A549 (cell line): ENCODE measurements at regions not wholly inside any gene's neighbourhood (a gene's known extent, or its start where the extent isn't known, plus 50 kb on each side); places are given as distances from the start of the nearest gene placed in this dataset.

Experiments used
- ATAC-seq, 2 experiments: fragments of 200-7000 bp in 1 of 2; fragments of >200 bp in 1 of 2; cut with Nextera tagmentation in 1 of 2; cut with Tn5 transposase in 1 of 2; 3 replicates each; pipeline versions ENCODE4 v1.8.0 to v1.9.1; 2018 to 2020; ENCODE audit warnings: mild to moderate bottlenecking in 1 of 2, moderate library complexity in 1 of 2
- CTCF ChIA-PET: fragments of 300-600 bp; sonication (Branson Sonifier 250); formaldehyde crosslinking; extraction: SDS; loops from one replicate; lab custom pipeline; 2021; ENCODE audit warnings: antibody characterized with exemption, inconsistent platforms; lab: Yijun Ruan, JAX
- POLR2A ChIA-PET: fragments of 350-600 bp; formaldehyde crosslinking; extraction: SDS; loops from one replicate; lab custom pipeline; 2021; ENCODE audit warnings: antibody characterized with exemption, inconsistent platforms; lab: Yijun Ruan, JAX
- DNase-seq, 2 experiments: peaks; one replicate each; pipeline versions ENCODE4 v3.0.0 to v3.0.0-alpha.2; 2011 to 2016; ENCODE audit warnings: low read depth in 1 of 2, low spot score in 1 of 2
- FAIRE-seq: peaks from 2 replicates; lab custom pipeline; 2011; peaks lifted over from hg19 to GRCh38; lab: Jason Lieb, UNC
- H3K27ac ChIP-seq, 2 experiments: fragments of >200 bp; sonication (Bioruptor Twin); formaldehyde crosslinking; 3 replicates each; pipeline ENCODE4 v1.5.1; 2016 to 2017
- H3K4me1 ChIP-seq: fragments of >200 bp; sonication (Bioruptor Twin); formaldehyde crosslinking; 3 replicates; pipeline ENCODE4 v1.6.1; 2016
- H3K4me2 ChIP-seq: fragments of >200 bp; sonication (Bioruptor Twin); formaldehyde crosslinking; 3 replicates; pipeline ENCODE4 v1.6.1; 2016
- H3K4me3 ChIP-seq: fragments of >200 bp; sonication (Bioruptor Twin); formaldehyde crosslinking; 3 replicates; pipeline ENCODE4 v1.5.1; 2016
- H3K9me3 ChIP-seq: fragments of >200 bp; sonication (Bioruptor Twin); formaldehyde crosslinking; 3 replicates; pipeline ENCODE4 v1.6.1; 2016
- CBX2 ChIP-seq: fragments of 200-600 bp; sonication (generic); IDR thresholded peaks from 2 replicates; pipeline ENCODE4 v1.6.1; 2016; ENCODE audit warnings: low read depth, mild to moderate bottlenecking, borderline replicate concordance
- CEBPB ChIP-seq, 2 experiments: fragments of >200 bp in 1 of 2; sonication (Bioruptor Twin) in 1 of 2; formaldehyde crosslinking in 1 of 2; IDR thresholded peaks; 2 replicates each; pipeline ENCODE4 v1.6.1; 2012 to 2016
- EP300 ChIP-seq, 2 experiments: fragments of >200 bp; sonication (Bioruptor Twin); formaldehyde crosslinking; IDR thresholded peaks; 2 replicates in 1 of 2; 3 replicates in 1 of 2; pipeline ENCODE4 v1.6.1; 2016 to 2017
- ESRRA ChIP-seq: fragments of 150-350 bp; IDR thresholded peaks from 2 replicates; pipeline ENCODE4 v1.6.1; 2014; ENCODE audit warnings: mild to moderate bottlenecking, low read length, borderline replicate concordance
- FOSB ChIP-seq: fragments of 250-450 bp; sonication (Bioruptor Pico); IDR thresholded peaks from 2 replicates; pipeline ENCODE4 v1.5.0; 2020; ENCODE audit warnings: mild to moderate bottlenecking, moderate library complexity
- FOSL2 ChIP-seq, 2 experiments: fragments of 450-650 bp in 1 of 2; fragments of >200 bp in 1 of 2; sonication (Bioruptor Twin) in 1 of 2; formaldehyde crosslinking; IDR thresholded peaks; 2 replicates each; pipeline versions ENCODE4 v1.5.0 to v1.6.1; 2016 to 2020; ENCODE audit warnings: mild to moderate bottlenecking in 1 of 2, moderate library complexity in 1 of 2
- FOXS1 ChIP-seq: fragments of 250-450 bp; sonication (Bioruptor Pico); IDR thresholded peaks from 2 replicates; pipeline ENCODE4 v1.5.0; 2020; ENCODE audit warnings: mild to moderate bottlenecking, moderate library complexity
- GATA3 ChIP-seq: IDR thresholded peaks from 2 replicates; pipeline ENCODE4 v1.6.1; 2012; ENCODE audit warnings: borderline replicate concordance
- HES2 ChIP-seq: fragments of >200 bp; sonication (Bioruptor Twin); formaldehyde crosslinking; IDR thresholded peaks from 2 replicates; pipeline ENCODE4 v1.6.1; 2016
- HOXA7 ChIP-seq: fragments of 250-450 bp; sonication (Bioruptor Pico); IDR thresholded peaks from 2 replicates; pipeline ENCODE4 v1.5.0; 2020; ENCODE audit warnings: mild to moderate bottlenecking, moderate library complexity
- JUN ChIP-seq, 2 experiments: fragments of >200 bp; sonication (Bioruptor Twin); formaldehyde crosslinking; IDR thresholded peaks; 2 replicates in 1 of 2; 3 replicates in 1 of 2; pipeline ENCODE4 v1.6.1; 2016 to 2017
- JUNB ChIP-seq: fragments of >200 bp; sonication (Bioruptor Twin); formaldehyde crosslinking; IDR thresholded peaks from 2 replicates; pipeline ENCODE4 v1.6.1; 2016
- KDM1A ChIP-seq: fragments of 200-600 bp; sonication (generic); IDR thresholded peaks from 2 replicates; pipeline ENCODE4 v1.6.1; 2016; ENCODE audit warnings: low read depth, mild to moderate bottlenecking
- KDM5A ChIP-seq: fragments of 200-600 bp; sonication (generic); IDR thresholded peaks from 2 replicates; pipeline ENCODE4 v1.6.1; 2016; ENCODE audit warnings: antibody characterized with exemption, mild to moderate bottlenecking
- MAX ChIP-seq: IDR thresholded peaks from 2 replicates; pipeline ENCODE4 v1.6.1; 2012
- MAZ ChIP-seq: fragments of 150-350 bp; IDR thresholded peaks from 2 replicates; pipeline ENCODE4 v1.6.1; 2014; ENCODE audit warnings: antibody characterized with exemption, low read depth, low read length, borderline replicate concordance
- RCOR1 ChIP-seq: fragments of 150-350 bp; IDR thresholded peaks from 2 replicates; pipeline ENCODE4 v1.6.1; 2014; ENCODE audit warnings: antibody characterized with exemption, low read length, low read depth
- RFX5 ChIP-seq: fragments of 450-650 bp; IDR thresholded peaks from 2 replicates; pipeline ENCODE4 v1.7.1; 2014; ENCODE audit warnings: antibody characterized with exemption, mild to moderate bottlenecking, moderate library complexity
- RNF2 ChIP-seq: fragments of 200-600 bp; sonication (generic); IDR thresholded peaks from 2 replicates; pipeline ENCODE4 v1.6.1; 2016; ENCODE audit warnings: low read depth, mild to moderate bottlenecking, antibody characterized with exemption, moderate library complexity, borderline replicate concordance
- SMC3 ChIP-seq: fragments of >200 bp; sonication (Bioruptor Twin); formaldehyde crosslinking; IDR thresholded peaks from 3 replicates; pipeline ENCODE4 v1.6.1; 2018; ENCODE audit warnings: inconsistent platforms
- ZSCAN20 ChIP-seq: fragments of 250-450 bp; sonication (Bioruptor Pico); IDR thresholded peaks from 2 replicates; pipeline ENCODE4 v1.8.0; 2022; ENCODE audit warnings: mild to moderate bottlenecking, moderate library complexity
- WGBS: methylation state at CpG from one replicate; pipeline ENCODE4 v1.1.6; 2017; ENCODE audit errors: missing lambda C conversion rate; 5-methylcytosine and 5-hydroxymethylcytosine counted together
- TF ChIP-seq, protein P1 (sequence below): fragments of 450-650 bp; IDR thresholded peaks from 2 replicates; pipeline ENCODE4 v1.6.1; 2014; ENCODE audit warnings: antibody characterized with exemption
- TF ChIP-seq, protein P2 (sequence below): fragments of >200 bp; sonication (Bioruptor Twin); formaldehyde crosslinking; IDR thresholded peaks from 3 replicates; pipeline ENCODE4 v1.6.1; 2016
- TF ChIP-seq, protein P3 (sequence below): fragments of 200-600 bp; sonication (generic); IDR thresholded peaks from 2 replicates; pipeline ENCODE4 v1.6.1; 2016; ENCODE audit warnings: antibody characterized with exemption, mild to moderate bottlenecking, moderate library complexity

DNA sequence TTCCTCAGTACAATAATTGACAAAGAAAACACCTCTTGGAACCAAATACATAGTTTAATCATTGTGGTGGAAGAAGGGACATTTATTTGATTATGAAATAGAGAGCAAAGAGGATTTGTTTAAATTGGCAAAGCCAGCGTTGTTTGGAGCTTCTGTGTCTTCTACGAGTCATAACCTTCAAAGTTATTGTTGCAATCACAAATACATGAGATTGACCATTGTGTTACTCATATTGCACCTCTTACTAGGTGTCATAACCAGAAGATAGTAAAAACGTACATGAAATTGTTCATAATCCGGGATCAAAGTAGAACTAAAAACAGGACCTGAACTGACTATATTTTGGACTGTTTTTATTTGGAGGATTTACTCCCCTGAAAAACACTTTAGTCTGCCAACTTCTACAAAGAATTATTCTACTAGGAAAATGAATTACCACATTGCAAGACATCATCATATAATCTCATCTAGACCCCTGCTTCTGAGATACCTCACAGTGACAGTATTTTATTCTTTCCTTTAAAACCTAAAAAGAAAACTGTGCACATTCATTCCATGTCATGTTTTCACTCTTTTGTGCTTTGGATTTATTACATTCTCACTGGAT, 151.7 kb upstream of the KLF7 start:
- WGBS = 3% methylated on average over 4 of the region's 4 CpGs
- Histone ChIP-seq H3K27ac (peak overlapping the region; percentile 38 to 43; a peak in 4 of 6 replicates), H3K9me3 (no peaks in the 10 kb centered on the region), H3K4me1 (peaks cover 52% of the 10 kb centered on the region)
- peak; percentile 81 for FAIRE-seq
- peak; percentile 66; the same call in 1 of the 2 replicates for TF ChIP-seq GATA3
- TF ChIP-seq, protein P1, sequence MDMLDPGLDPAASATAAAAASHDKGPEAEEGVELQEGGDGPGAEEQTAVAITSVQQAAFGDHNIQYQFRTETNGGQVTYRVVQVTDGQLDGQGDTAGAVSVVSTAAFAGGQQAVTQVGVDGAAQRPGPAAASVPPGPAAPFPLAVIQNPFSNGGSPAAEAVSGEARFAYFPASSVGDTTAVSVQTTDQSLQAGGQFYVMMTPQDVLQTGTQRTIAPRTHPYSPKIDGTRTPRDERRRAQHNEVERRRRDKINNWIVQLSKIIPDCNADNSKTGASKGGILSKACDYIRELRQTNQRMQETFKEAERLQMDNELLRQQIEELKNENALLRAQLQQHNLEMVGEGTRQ = no peak
- TF ChIP-seq JUN (IDR thresholded peaks at IDR 0.05) = peak; percentile 56 to 79; a peak in 2 of 5 replicates
- no peak for TF ChIP-seq RNF2
- no peak for TF ChIP-seq RCOR1
- TF ChIP-seq, protein P2, sequence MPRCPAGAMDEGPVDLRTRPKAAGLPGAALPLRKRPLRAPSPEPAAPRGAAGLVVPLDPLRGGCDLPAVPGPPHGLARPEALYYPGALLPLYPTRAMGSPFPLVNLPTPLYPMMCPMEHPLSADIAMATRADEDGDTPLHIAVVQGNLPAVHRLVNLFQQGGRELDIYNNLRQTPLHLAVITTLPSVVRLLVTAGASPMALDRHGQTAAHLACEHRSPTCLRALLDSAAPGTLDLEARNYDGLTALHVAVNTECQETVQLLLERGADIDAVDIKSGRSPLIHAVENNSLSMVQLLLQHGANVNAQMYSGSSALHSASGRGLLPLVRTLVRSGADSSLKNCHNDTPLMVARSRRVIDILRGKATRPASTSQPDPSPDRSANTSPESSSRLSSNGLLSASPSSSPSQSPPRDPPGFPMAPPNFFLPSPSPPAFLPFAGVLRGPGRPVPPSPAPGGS = peak; percentile 72; the same call in 2 of the 3 replicates
- TF ChIP-seq KDM1A = no peak
- no peak for TF ChIP-seq KDM5A
- TF ChIP-seq JUNB = peak; percentile 94
- TF ChIP-seq SMC3 = peak; percentile 42; the same call in 2 of the 3 replicates
- TF ChIP-seq EP300 (IDR thresholded peaks at IDR 0.05) = peak; percentile 49 to 58; a peak in 2 of 5 replicates
- TF ChIP-seq, protein P3, sequence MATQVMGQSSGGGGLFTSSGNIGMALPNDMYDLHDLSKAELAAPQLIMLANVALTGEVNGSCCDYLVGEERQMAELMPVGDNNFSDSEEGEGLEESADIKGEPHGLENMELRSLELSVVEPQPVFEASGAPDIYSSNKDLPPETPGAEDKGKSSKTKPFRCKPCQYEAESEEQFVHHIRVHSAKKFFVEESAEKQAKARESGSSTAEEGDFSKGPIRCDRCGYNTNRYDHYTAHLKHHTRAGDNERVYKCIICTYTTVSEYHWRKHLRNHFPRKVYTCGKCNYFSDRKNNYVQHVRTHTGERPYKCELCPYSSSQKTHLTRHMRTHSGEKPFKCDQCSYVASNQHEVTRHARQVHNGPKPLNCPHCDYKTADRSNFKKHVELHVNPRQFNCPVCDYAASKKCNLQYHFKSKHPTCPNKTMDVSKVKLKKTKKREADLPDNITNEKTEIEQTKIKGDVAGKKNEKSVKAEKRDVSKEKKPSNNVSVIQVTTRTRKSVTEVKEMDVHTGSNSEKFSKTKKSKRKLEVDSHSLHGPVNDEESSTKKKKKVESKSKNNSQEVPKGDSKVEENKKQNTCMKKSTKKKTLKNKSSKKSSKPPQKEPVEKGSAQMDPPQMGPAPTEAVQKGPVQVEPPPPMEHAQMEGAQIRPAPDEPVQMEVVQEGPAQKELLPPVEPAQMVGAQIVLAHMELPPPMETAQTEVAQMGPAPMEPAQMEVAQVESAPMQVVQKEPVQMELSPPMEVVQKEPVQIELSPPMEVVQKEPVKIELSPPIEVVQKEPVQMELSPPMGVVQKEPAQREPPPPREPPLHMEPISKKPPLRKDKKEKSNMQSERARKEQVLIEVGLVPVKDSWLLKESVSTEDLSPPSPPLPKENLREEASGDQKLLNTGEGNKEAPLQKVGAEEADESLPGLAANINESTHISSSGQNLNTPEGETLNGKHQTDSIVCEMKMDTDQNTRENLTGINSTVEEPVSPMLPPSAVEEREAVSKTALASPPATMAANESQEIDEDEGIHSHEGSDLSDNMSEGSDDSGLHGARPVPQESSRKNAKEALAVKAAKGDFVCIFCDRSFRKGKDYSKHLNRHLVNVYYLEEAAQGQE = no peak
- no peak for TF ChIP-seq CBX2
- TF ChIP-seq HES2 = peak; percentile 72; the same call in 1 of the 2 replicates
- TF ChIP-seq FOSL2 (IDR thresholded peaks at IDR 0.05) = peak; percentile 66
- TF ChIP-seq FOSL2 (CRISPR knock-in tag; IDR thresholded peaks at IDR 0.05) = peak; percentile 73
- TF ChIP-seq CEBPB (IDR thresholded peaks at IDR 0.05) = peak; percentile 78 to 85
- no peak for TF ChIP-seq ZSCAN20 (CRISPR knock-in tag)
- TF ChIP-seq, all 56 proteins: peak for 9
- POLR2A ChIA-PET = no interaction called here
- H3K4me2 ChIP-seq = peak overlapping the region; percentile 56
- ATAC-seq (peak in 1 of 2 experiments; percentile 61; a peak in 2 of 6 replicates), DNase-seq (peak in 1 of 2 experiments; percentile 48)
- no peak overlapping the region for H3K4me3 ChIP-seq
- CTCF ChIA-PET = interaction anchor here (1.6 kb wide), 1 partner anchor 60 kb away, joined by 3 read pairs; no protein-coding TSS in a partner anchor

DNA sequence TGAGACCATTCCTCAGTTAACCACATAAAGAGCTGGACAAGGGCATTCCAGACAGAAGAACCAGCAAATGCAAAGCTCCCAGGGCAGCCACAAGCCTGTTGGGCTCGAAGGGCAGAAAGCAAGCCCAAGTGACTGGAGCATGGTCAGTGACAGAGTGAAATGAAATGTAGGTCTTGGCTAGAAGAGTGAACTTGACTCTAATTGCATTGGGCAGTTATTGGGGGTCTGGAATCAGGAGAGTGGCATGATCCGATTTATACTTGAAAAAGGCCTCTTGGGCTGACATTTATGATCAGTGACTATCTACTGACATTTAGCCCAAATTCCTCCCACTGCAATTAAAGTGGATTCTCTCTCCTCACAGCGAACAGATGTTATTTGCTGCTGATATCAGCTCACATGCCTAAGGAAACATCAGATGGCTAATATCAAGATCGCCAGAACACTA, 152.5 kb upstream of the KLF7 start:
- TF ChIP-seq RFX5 (no peak), KDM5A (no peak), HOXA7 (CRISPR knock-in tag) (no peak), MAX (no peak), ESRRA (no peak), FOSB (no peak), CEBPB (IDR thresholded peaks at IDR 0.05) (no peak), RCOR1 (no peak), MAZ (no peak), RNF2 (no peak), FOXS1 (CRISPR knock-in tag) (no peak), HES2 (no peak)
- ATAC-seq = no peak
- peak overlapping the region; percentile 56; the same call in 2 of the 3 replicates for H3K4me2 ChIP-seq
- no peak for DNase-seq
- 94% methylated on average over 4 of the region's 4 CpGs for WGBS
- no peaks in the 10 kb centered on the region for H3K9me3 ChIP-seq
- ChIA-PET CTCF (interaction anchor here (1.6 to 1.8 kb wide), 2 partner anchors 60 to 155 kb away, joined by 3 to 6 read pairs; no protein-coding TSS in a partner anchor), POLR2A (no interaction called here)
- FAIRE-seq = no peak
- no peak overlapping the region for H3K4me3 ChIP-seq
- peaks cover 52% of the 10 kb centered on the region for H3K4me1 ChIP-seq
- peak overlapping the region; percentile 37 to 38; a peak in 5 of 6 replicates for H3K27ac ChIP-seq
